ENCODE measurements at regions not wholly inside any gene's neighbourhood (a gene's known extent, or its start where the extent isn't known, plus 50 kb on each side); places are given as distances from the start of the nearest gene placed in this dataset.

DNA sequence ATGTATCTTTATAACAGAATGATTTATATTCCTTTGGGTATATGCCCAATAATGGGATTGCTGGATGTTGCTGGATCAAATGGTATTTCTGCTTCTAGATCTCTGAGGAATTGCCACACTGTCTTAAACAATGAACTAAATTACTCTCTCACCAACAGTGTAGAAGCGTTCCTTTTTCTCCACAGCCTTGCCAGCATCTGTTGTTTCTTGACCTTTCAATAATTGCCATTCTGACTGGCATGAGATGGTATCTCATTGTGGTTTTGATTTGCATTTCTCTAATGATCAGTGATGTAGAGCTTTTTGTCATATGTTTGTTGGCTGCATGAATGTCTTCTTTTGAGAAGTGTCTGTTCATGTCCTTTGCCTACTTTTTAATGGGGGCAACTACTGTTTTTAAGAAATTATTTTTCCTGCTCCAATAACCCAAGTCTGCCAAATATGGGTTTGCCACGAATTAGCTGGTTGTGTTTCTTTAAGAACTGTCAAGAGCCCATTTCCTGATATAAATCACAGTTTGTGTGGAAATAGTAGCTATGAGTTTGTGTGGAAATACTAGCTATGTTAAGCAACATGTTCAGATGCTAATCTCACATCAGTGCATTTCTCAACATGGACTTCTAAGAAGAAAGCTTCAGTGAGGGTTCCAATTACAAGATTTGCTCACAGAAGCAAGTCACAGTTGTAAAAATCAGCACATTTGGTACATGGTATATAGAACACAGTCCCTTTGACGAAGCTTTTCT, 259.4 kb downstream of the ANAPC1 start:
- TF ChIP-seq, protein P1, sequence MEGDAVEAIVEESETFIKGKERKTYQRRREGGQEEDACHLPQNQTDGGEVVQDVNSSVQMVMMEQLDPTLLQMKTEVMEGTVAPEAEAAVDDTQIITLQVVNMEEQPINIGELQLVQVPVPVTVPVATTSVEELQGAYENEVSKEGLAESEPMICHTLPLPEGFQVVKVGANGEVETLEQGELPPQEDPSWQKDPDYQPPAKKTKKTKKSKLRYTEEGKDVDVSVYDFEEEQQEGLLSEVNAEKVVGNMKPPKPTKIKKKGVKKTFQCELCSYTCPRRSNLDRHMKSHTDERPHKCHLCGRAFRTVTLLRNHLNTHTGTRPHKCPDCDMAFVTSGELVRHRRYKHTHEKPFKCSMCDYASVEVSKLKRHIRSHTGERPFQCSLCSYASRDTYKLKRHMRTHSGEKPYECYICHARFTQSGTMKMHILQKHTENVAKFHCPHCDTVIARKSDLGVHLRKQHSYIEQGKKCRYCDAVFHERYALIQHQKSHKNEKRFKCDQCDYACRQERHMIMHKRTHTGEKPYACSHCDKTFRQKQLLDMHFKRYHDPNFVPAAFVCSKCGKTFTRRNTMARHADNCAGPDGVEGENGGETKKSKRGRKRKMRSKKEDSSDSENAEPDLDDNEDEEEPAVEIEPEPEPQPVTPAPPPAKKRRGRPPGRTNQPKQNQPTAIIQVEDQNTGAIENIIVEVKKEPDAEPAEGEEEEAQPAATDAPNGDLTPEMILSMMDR (IDR thresholded peaks at IDR 0.05): no peak
- TF ChIP-seq EP300 (IDR thresholded peaks at IDR 0.05; ENCODE audit: low read depth): no peak
- no peak for TF ChIP-seq POLR2A (IDR thresholded peaks at IDR 0.05)
